Anterior cingulate cortex (tissue), 58 donors: ENCODE measurements at regions not wholly inside any gene's neighbourhood (a gene's known extent, or its start where the extent isn't known, plus 50 kb on each side); places are given as distances from the start of the nearest gene placed in this dataset.
A peak's percentile ranks its signal among the peaks of the same experiment; 100 is the strongest.

Experiments
- DNase-seq, 58 donors: peaks; one replicate each; lab custom pipeline; 2025; lab: John Stamatoyannopoulos, UW

DNA sequence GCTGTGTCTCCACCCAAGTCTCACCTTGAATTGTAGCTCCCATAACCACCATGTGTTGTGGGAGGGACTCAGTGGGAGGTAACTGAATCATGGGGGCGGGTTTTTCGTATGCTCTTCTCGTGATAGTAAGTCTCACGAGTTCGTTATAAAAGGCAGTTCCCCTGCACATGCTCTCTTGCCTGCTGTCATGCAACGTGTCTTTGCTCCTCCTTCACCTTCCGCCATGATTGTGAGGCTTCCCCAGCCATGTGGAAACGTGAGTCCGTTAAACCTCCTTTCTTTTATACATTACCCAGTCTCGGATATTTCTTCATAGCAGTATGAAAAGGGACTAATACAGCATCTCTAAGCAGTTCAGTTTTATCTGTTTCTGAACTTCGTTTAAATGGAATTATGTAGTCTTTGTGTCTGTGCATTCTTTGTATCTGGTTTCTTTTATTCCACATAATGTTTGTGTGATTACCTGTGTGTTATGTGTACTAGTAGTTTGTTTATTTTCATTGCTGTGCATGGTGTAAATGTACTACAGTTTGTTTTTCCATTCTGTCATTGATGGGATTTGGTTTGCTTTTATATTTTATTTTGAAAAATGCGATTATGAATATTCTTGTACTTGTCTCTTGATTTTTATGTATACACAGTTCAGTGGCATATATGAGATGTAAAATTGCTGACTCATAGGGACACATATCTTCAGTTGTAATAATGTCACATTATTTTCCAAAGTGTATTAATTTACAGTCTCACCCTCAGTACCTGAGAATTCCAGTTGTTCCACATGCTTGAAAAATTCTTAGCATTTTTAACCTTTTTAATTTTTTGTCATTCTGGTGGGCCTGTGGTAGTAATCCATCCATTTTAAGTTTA is 304.9 kb downstream of the GBA3 start:
- no peak for DNase-seq

DNA sequence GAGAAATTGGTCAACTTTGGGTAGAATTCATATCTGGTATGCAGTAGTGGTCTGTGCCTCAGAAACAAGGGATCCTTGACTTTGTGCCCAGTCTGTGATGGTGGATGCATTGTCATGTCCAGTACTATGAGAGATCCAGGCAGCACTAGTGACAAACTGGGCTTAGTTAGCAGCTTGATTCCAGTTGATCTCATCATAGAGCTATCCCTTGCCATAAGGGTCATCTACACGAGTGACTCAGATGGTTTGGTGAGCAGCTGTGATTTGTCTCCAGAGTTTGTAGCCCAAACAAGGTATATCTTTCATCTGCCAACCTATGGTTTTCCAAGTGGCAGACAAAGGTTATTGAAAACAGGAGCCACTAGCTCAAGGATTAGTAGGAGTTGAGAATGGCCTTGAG is 298.8 kb downstream of the GBA3 start:
- no peak for DNase-seq

DNA sequence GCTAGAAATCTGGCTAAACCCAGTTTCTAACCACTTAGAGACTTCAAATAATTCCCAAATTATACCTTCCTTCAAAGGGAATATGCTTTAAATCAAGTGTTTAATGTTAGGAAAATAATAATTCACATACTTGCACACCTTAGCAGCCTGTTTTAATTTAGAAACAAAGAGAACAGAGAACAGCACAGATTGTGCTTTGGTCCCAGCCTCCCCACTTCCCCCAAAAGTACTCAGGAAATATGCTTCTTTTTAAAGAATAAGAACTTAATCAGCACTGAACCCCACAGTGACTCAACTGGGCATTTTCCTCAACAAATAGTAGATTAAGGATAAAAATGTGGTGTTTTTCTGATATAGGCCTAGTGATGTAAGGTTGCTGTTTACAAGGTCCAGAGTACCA is 295.8 kb downstream of the GBA3 start:
- DNase-seq = peak in 2 of 58 donors; percentile 0 to 2

DNA sequence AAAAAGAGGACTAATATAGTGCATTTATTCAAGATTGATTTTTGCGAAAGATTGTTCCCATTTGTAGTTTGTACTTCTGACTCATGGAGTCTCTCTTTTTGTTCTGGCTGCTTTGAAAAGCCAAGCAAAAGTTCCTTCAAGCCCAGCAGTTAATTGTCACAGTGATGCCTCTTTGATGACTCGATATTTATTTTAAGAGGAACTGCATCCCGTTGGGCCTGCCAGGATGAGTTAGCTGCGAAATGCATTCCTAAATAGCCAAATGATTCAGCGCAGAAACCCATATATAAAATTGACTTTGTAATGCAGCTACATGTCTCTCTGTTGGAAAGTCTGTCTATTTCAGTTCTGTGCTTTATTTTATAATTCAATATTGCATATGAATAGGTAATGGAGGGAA is 295.1 kb downstream of the GBA3 start:
- peak in 25 of 58 donors; percentile 0 to 52 (median 3) for DNase-seq

DNA sequence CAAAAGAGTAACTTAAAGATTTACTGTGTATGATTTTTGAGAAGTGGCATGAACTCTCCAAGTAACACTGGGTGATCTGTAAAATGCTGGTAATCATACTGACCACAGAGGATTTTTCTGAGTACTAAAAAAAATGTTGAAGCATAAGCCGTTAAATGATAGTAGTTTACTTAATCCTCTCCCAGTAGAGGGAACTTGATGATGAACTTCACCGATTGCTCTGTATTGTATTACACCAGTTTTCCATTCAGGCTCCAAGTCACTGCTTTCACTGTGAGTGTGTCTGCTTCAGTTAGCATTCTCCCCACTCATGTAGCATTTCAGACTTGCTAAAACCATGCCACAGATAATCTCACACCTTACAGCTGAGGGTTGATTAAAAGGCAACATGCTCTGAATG is 294.1 kb downstream of the GBA3 start:
- no peak for DNase-seq

DNA sequence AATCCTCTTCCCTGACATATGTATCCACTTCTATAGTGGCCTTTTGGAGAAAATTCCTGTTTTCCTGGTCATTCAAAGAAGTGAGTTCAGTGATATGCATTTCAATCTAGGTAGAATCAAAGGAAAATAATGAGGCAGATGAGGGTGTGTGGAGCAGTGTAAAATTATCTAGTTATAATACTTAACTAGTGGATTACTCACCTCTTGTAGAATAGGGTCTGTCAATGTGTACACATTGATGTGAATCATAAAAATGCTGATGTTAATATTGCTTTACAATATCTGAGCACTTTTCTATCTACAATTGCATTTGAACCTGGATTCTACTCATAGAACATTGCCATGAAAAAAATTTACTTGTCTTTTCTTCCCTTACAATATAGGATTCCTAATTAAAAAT is 293.5 kb downstream of the GBA3 start:
- no peak for DNase-seq

DNA sequence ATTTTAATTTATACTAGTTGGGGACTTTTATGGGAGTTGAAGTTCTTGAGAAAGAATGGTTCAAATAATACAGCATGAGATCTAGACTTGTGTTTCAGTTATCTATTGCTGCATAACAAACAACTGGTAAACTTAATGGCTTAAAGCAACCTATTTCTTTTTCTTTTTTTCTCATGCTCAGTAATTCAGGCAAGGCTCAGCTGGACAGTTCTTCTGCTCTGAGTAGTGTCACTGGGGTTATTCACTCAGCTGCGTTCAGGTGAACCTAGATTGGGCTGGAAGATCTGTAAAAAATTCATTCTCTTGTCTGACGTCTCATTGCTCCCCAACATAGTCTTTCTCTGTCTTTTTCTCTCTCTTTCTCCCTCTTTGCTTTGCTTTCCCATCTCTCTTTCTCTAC is 291.7 kb downstream of the GBA3 start:
- DNase-seq = no peak

DNA sequence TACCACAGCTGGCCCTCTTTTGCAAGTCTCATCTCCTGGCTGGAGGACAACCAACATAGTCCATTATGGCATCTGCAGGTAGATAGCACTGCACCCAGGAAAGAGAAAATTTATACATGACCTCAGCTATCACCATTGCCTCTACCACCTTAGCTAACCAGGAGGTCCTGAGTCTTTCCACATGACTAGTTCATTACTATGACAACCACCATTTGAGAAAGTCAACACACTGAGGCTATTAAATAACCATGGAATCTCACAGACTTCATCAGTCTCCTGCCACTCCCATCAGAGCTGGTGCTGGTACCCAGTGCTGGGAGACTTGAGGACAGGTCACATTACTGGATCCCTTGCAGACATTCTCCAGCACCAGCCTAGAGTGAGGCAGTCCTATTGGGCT is 285.9 kb downstream of the GBA3 start:
- no peak for DNase-seq

DNA sequence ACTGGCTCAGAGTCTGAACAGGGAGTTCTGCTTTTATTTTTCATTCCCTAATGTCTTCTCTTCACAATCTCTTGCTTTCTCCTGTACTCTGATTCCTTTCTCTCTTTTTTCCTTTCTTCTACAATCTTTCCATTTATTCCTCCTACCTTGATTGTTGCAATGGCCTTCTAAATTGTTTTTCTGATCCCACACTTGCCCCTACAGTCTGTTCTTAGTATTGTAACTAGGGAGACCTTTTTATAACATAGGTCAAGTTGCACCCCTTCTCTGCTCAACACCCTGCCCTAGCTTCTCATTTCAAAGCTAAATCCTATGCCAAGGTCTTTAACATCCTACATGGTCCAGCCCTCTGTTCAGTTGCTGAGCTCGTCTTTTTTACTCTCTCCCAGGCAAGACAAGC is 277.9 kb downstream of the GBA3 start:
- DNase-seq = no peak

DNA sequence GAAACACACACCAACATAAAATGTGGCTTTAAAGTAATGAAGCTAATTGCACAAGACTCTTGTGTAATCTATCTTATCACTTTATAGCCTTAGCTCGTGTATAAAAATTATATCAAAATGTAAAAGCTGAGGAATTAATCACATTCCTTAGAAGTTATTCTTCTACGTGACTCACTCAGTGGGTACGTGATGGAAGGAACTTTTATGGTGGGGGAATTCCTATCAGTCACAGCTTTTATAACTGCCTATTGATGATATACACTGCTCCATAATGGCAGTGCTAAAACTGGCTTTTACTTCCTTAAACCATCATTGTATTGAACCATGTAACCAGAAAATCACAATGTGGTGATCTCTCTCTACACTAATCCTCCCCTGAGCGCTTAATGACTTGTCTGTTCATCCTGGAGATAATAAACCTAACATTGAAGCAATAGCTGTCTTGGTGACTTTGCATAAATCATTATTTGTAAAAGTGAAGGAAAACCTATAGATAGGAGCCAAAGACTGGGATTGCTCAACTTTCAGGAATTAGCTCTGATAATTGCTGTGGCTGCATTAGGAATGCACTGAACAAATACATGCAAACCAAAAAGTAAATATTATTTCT is 276.7 kb downstream of the GBA3 start:
- no peak for DNase-seq

DNA sequence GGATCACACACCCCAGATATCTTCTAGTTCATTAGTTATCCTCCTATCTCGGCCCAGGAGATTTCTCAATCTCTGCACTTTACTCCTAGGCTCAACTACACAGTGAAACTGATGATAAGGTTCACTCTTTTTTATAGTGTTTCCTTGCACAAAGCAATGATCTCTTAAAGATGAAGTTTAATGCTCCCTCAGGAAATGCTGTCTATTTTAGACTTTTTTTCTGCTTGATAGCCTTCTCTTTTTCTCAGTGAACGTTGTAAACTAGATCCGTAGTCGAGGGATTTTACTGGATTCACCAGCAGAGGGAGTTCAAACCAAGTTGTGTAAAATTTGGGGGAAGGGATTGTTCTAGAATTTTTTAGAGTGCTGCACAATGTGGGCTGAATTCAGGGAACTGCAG is 269.6 kb downstream of the GBA3 start:
- no peak for DNase-seq

DNA sequence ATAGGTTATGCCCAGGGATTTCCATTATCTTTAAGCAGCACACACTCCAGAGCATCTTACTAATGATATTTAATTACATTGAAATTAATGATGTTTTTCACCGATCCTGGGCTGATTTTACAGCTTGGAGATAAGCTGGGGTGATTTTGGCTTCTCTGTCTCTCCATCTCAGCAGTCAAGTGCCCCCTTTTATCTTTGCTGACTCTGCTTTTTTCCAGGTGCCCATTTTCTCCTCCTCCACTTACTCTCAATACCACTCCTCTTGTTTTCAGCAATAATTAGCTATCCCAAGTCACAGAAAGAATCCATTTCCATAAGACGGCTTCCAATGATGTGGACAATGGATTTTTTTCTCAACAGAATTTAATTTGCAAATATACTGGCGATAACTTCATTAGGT is 266.7 kb downstream of the GBA3 start:
- no peak for DNase-seq

DNA sequence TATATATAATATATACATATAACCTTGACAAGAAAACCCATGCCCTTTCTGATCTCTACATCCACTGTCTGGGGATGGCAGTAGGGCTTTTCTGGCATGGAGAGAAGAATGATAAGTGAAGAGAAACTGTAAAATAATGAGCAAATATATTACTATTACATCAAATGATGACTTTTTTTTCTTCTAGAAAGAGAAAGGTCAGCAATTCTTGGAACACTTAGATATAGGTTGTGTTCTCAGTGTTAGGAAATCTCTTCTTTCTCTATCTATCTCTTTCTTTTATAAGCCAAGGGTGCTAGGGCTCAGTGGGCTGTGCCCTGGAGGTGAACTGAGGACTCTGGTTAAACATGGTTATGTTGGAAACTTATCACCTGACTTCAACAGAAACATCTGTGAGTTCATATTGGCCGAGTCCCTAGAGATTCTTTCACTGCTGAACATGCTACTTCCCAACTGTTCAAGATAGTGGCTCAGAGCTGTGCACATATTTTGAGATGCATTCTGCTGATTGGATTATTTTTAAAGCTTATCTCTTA is 265.1 kb downstream of the GBA3 start:
- no peak for DNase-seq

DNA sequence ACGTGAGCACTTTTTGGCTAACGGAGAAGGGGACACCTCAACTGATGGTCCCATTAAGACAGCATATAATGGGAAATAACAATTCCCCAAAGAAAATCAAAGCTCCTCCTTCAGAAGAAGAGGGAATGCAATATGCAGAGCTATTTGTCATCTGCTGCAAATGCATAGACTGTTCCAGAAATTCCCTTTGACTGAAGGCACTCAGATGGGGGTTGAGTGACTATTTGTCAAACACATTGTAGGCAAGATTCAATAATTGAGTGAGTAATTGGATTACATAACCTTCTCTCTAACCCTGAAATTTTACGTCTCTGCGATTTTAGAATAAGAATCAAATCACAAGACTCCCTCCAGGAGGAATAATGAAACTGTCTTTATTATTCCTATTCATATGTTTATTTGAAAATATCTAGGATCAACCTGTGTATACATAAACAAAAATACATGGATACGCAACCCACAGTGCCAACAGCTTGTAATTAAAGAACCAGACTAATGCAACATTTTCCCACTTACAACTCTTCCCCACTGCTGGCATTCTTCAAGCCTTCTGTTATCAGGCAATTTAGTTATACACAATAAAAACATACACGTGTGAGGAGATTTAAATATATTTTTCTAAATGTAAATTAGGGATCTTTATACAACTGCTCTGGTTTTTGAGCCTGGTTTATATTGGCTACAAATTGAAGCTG is 256.6 kb downstream of the GBA3 start:
- no peak for DNase-seq

DNA sequence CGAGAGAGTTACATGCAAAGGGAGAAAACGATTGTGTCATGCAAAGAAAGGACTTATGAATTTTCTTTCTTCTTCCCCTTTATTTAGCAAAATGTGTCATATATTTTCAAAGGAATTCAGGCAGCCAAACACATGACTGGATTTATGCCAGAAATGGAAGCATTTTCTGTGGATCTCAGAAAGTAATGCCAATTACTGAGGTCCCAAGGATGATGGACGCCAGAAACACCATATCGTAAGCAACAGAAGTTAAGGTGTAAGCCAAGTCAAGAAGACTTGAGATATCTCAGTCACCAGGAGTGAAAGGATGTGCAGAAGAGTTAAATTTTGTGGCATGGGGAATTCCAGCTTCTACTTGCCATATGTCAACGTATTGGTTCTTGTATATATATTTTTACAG is 255.1 kb downstream of the GBA3 start:
- DNase-seq = no peak

DNA sequence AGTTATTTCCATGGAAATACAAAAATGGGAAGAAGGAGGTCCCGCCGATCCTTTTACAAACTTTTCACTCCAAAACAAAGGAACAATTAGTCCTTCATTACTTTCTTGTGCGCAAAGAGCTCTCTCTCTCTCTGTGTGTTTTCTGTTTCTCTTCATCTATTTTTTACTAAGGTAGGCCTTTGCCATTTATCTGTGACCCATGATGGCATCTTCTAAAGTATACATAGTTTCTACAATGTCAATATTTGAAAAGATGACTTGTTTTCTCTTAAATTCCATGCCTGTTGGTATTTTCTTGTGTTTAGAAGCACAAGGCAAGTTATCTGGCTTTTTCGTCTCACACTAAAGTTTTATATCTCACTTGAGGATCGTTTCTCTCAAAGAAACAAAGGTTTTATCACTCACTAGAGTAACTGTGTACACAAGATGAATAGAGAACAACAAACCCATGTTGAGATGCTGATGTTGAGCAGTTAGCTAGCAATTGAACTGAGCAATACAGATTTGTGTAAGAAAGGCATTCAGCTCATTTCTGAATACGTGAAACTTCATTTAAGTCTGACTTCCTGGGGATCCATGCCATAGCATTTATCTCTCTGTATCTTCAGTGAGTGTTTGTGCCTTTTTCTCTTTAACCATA is 250.3 kb downstream of the GBA3 start:
- DNase-seq = no peak

DNA sequence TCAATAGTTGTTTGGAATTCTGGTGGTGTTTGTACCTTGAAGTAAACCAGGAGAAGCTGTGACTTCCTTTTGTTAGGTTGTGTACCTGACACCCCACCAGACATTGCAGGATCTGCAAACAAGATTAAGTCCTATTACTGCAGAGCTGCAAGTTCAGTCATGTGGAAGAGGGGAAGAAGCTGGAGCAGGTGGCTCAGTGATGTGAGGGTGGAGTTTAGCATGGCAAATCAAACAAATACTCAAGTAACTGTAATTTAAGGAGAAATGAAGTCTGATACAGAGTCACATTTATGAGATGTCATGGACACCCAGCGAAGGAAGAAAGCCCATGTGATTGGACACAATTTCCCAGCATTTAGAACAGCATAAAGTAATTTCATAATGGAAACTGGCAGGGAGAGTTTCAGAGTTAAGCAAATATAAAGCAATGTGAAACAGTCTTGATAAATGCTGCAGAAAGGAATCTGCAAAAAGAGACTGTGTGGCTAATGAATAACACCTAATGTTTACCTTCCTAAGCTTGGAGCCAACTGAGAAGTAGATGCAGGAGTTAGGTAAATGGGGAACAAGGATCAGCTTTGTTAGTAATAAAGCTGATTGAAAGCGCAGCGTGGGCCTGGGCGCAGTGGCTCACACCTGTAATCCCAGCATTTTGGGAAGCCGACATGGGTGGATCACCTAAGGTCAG is 249.1 kb downstream of the GBA3 start:
- no peak for DNase-seq

DNA sequence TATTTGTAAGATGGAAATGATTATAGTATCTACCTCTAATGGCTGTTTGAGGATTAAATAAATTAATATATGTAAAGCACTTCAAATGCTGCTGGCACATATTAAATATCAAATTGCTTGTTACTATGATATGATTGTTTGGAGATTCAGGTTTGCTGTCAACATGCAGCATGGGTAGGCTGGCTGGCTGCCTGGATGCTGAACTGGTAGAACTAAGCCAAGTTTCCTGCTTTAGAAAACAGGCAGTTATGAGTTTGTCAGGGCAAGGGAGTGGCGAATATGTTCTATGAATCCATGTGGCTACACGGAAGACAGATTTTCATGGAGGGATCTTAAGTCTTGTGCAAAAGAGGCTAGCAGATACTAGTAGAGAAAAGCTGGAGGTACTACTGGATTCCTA is 239.6 kb downstream of the GBA3 start:
- DNase-seq = peak in 1 of 58 donors; percentile 0

DNA sequence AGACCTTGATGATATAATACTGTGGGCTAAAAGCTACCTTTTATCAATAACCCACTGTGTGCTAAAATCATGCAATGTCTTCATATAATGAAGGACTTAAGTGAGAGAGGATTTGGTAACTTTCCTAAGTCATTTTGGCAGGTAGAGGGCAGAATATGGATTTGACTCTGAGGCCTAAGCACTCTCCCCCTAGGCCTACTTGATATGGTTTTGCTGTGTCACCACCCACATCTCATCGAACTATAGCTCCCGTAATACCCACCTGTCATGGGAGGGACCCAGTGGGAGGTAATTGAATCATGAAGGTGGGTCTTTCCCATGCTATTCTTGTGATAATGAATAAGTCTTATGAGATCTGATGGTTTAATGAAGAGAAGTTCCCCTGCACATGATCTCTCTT is 229.7 kb downstream of the GBA3 start:
- DNase-seq = no peak

DNA sequence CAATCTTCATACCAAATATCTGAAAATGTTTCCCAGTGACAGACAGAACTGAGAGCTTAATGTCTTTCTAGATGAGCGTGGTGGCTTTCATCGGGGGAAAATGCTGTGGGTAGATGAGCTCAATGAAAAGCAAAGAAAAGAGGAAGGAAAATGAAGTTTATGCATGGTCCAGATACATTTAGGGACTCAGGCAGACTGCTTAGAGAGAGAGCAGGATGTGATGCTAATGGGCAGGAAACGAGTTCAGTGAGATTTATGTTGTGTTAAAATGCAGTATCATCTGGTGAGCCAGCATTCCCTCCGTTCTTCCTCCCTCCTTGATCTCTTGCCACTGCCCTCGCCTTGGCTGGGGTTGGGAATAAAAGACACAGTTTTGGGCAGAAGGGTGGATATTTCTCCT is 229.2 kb downstream of the GBA3 start:
- DNase-seq = no peak
